Natural killer cell treated with Interleukin-12 subunit alpha and Interleukin-12 subunit beta and Interleukin-15 and Interleukin-18, amount 100 ng/mL, for 72 hours (primary cell): ENCODE measurements at regions not wholly inside any gene's neighbourhood (a gene's known extent, or its start where the extent isn't known, plus 50 kb on each side); places are given as distances from the start of the nearest gene placed in this dataset.

Experiments
- ATAC-seq, 2 donors: fragments of 150-1000 bp; cut with Tn5 transposase in 1 of 2; sonication (Bioruptor Pico), chemical (Tn5 transposase) in 1 of 2; 2 replicates each; pipeline ENCODE4 v1.10.0; 2021
- DNase-seq: peaks from one replicate; pipeline ENCODE4 v3.0.0; 2022; ENCODE audit warnings: low spot score
- H3K27ac Mint-ChIP-seq, 2 donors: 1 replicate in 1 of 2; 2 replicates in 1 of 2; pipeline ENCODE4 v1.8.0; 2022; ENCODE audit warnings: mixed read lengths in 2 of 2, mild to moderate bottlenecking in 1 of 2, moderate library complexity in 1 of 2
- H3K27me3 Mint-ChIP-seq, 2 donors: 1 replicate in 1 of 2; 2 replicates in 1 of 2; pipeline ENCODE4 v1.8.0; 2022; ENCODE audit warnings: mixed read lengths in 2 of 2
- H3K36me3 Mint-ChIP-seq: one replicate; pipeline ENCODE4 v1.8.0; 2022; ENCODE audit warnings: mixed read lengths
- H3K4me1 Mint-ChIP-seq, 2 donors: 1 replicate in 1 of 2; 2 replicates in 1 of 2; pipeline ENCODE4 v1.8.0; 2022; ENCODE audit warnings: low read depth in 2 of 2, mixed read lengths in 2 of 2, mild to moderate bottlenecking in 1 of 2
- H3K4me3 Mint-ChIP-seq: one replicate; pipeline ENCODE4 v1.8.0; 2022; ENCODE audit warnings: mixed read lengths
- H3K9me3 Mint-ChIP-seq: 2 replicates; pipeline ENCODE4 v1.8.0; 2022; ENCODE audit warnings: mixed read lengths

GRCh38 chr17:79323566-79323965, 248.9 kb downstream of the ENGASE start:
- Mint-ChIP-seq H3K27ac (no peak overlapping the region), H3K27me3 (peaks cover 7 to 12% of the 10 kb centered on the region in 2 donors), H3K4me1 (no peaks in the 10 kb centered on the region), H3K9me3 (no peaks in the 10 kb centered on the region), H3K36me3 (no peaks in the 10 kb centered on the region), H3K4me3 (no peak overlapping the region)
- no peak for ATAC-seq
- no peak for DNase-seq

GRCh38 chr17:79322211-79323123, 247.8 kb downstream of the ENGASE start:
- Mint-ChIP-seq H3K9me3 (no peaks in the 10 kb centered on the region), H3K4me1 (no peaks in the 10 kb centered on the region), H3K27me3 (peaks cover 0 to 10% of the 10 kb centered on the region in 2 donors), H3K4me3 (no peak overlapping the region), H3K36me3 (no peaks in the 10 kb centered on the region), H3K27ac (no peak overlapping the region)
- no peak for ATAC-seq
- no peak for DNase-seq

GRCh38 chr17:79320331-79320730, 245.7 kb downstream of the ENGASE start:
- H3K4me3 Mint-ChIP-seq = no peak overlapping the region
- no peaks in the 10 kb centered on the region for H3K9me3 Mint-ChIP-seq
- ATAC-seq (peak in 1 of 2 donors; percentile 4), DNase-seq (no peak)
- no peaks in the 10 kb centered on the region for H3K36me3 Mint-ChIP-seq
- H3K4me1 Mint-ChIP-seq = no peaks in the 10 kb centered on the region
- H3K27me3 Mint-ChIP-seq = peaks cover 0 to 5% of the 10 kb centered on the region in 2 donors
- no peak overlapping the region for H3K27ac Mint-ChIP-seq

- ATAC-seq = no peak
Observed at GRCh38 chr17:79317916-79318315, 243.3 kb downstream of the ENGASE start.

GRCh38 chr17:79316805-79317204, 242.2 kb downstream of the ENGASE start:
- Mint-ChIP-seq H3K4me1 (no peaks in the 10 kb centered on the region), H3K9me3 (no peaks in the 10 kb centered on the region), H3K27me3 (peaks cover 8 to 17% of the 10 kb centered on the region in 2 donors), H3K27ac (no peak overlapping the region), H3K36me3 (no peaks in the 10 kb centered on the region), H3K4me3 (no peak overlapping the region)
- no peak for ATAC-seq
- no peak for DNase-seq

More at GRCh38 chr17:79317916-79318315, 243.3 kb downstream of the ENGASE start:
- Mint-ChIP-seq H3K36me3 (no peaks in the 10 kb centered on the region), H3K4me1 (no peaks in the 10 kb centered on the region), H3K4me3 (no peak overlapping the region), H3K27ac (no peak overlapping the region), H3K27me3 (peaks cover 8 to 11% of the 10 kb centered on the region in 2 donors), H3K9me3 (no peaks in the 10 kb centered on the region)
- DNase-seq = no peak

GRCh38 chr17:79315358-79316105, 240.9 kb downstream of the ENGASE start:
- H3K27ac Mint-ChIP-seq = no peak overlapping the region
- H3K36me3 Mint-ChIP-seq = no peaks in the 10 kb centered on the region
- DNase-seq (no peak), ATAC-seq (no peak)
- no peak overlapping the region for H3K4me3 Mint-ChIP-seq
- H3K27me3 Mint-ChIP-seq = peaks cover 8 to 16% of the 10 kb centered on the region in 2 donors
- H3K4me1 Mint-ChIP-seq = no peaks in the 10 kb centered on the region
- no peaks in the 10 kb centered on the region for H3K9me3 Mint-ChIP-seq

GRCh38 chr17:79314617-79315357, 240.2 kb downstream of the ENGASE start:
- Mint-ChIP-seq H3K36me3 (no peaks in the 10 kb centered on the region), H3K27me3 (peaks cover 8 to 13% of the 10 kb centered on the region in 2 donors), H3K4me1 (no peaks in the 10 kb centered on the region), H3K27ac (no peak overlapping the region), H3K9me3 (no peaks in the 10 kb centered on the region), H3K4me3 (no peak overlapping the region)
- ATAC-seq (no peak), DNase-seq (no peak)

- H3K27me3 Mint-ChIP-seq = peaks cover 8 to 15% of the 10 kb centered on the region in 2 donors
- H3K27ac Mint-ChIP-seq = no peak overlapping the region
- ATAC-seq (no peak), DNase-seq (no peak)
- H3K4me1 Mint-ChIP-seq = no peaks in the 10 kb centered on the region
- no peak overlapping the region for H3K4me3 Mint-ChIP-seq
- no peaks in the 10 kb centered on the region for H3K9me3 Mint-ChIP-seq
- no peaks in the 10 kb centered on the region for H3K36me3 Mint-ChIP-seq
Observed at GRCh38 chr17:79311373-79311772, 236.7 kb downstream of the ENGASE start.

- no peak overlapping the region for H3K4me3 Mint-ChIP-seq
- H3K9me3 Mint-ChIP-seq = no peaks in the 10 kb centered on the region
- no peak for DNase-seq
- H3K27me3 Mint-ChIP-seq = peaks cover 0 to 3% of the 10 kb centered on the region in 2 donors
- H3K36me3 Mint-ChIP-seq = no peaks in the 10 kb centered on the region
- ATAC-seq = peak in 1 of 2 donors; percentile 29
- no peaks in the 10 kb centered on the region for H3K4me1 Mint-ChIP-seq
- H3K27ac Mint-ChIP-seq = no peak overlapping the region
Observed at GRCh38 chr17:79306424-79307318, 232.0 kb downstream of the ENGASE start.

- Mint-ChIP-seq H3K27me3 (peaks cover 0 to 3% of the 10 kb centered on the region in 2 donors), H3K27ac (no peak overlapping the region), H3K9me3 (no peaks in the 10 kb centered on the region), H3K4me3 (no peak overlapping the region), H3K36me3 (no peaks in the 10 kb centered on the region), H3K4me1 (no peaks in the 10 kb centered on the region)
- DNase-seq (no peak), ATAC-seq (no peak)
Observed at GRCh38 chr17:79305768-79306423, 231.3 kb downstream of the ENGASE start.

- H3K36me3 Mint-ChIP-seq = no peaks in the 10 kb centered on the region
- no peaks in the 10 kb centered on the region for H3K9me3 Mint-ChIP-seq
- ATAC-seq = peak in 1 of 2 donors; percentile 15
- no peak for DNase-seq
- H3K4me3 Mint-ChIP-seq = no peak overlapping the region
- H3K27ac Mint-ChIP-seq = no peak overlapping the region
- no peaks in the 10 kb centered on the region for H3K4me1 Mint-ChIP-seq
- H3K27me3 Mint-ChIP-seq = peaks cover 0 to 3% of the 10 kb centered on the region in 2 donors
Observed at GRCh38 chr17:79305376-79305767, 230.7 kb downstream of the ENGASE start.

- Mint-ChIP-seq H3K4me1 (no peaks in the 10 kb centered on the region), H3K36me3 (no peaks in the 10 kb centered on the region), H3K9me3 (no peaks in the 10 kb centered on the region), H3K4me3 (no peak overlapping the region), H3K27ac (no peak overlapping the region), H3K27me3 (peaks cover 0 to 3% of the 10 kb centered on the region in 2 donors)
- DNase-seq (no peak), ATAC-seq (no peak)
Observed at GRCh38 chr17:79304884-79305283, 230.3 kb downstream of the ENGASE start.
